ENCODE measurements at regions not wholly inside any gene's neighbourhood (a gene's known extent, or its start where the extent isn't known, plus 50 kb on each side); places are given as distances from the start of the nearest gene placed in this dataset.

GRCh38 chr6:40244699-40245098, 310.4 kb upstream of the MOCS1 start:
- Histone ChIP-seq H3K4me1 (ENCODE audit: insufficient read depth, low read length) (no peaks in the 10 kb centered on the region), H3K27ac (ENCODE audit: low read depth, low read length) (no peak overlapping the region), H4K20me1 (ENCODE audit: insufficient read depth, low read length) (no peaks in the 10 kb centered on the region), H3K4me3 (ENCODE audit: insufficient read depth, low read depth, low read length) (no peak overlapping the region), H3K9ac (ENCODE audit: low read length) (no peak overlapping the region), H3K27me3 (ENCODE audit: insufficient read depth, low read length) (no peaks in the 10 kb centered on the region), H2AFZ (ENCODE audit: low read depth, low read length) (no peak overlapping the region), H3K4me2 (ENCODE audit: low read length) (no peak overlapping the region), H3K79me2 (ENCODE audit: insufficient read depth, low read length) (no peaks in the 10 kb centered on the region), H3K36me3 (ENCODE audit: insufficient read depth, low read length) (no peaks in the 10 kb centered on the region), H3K9me3 (ENCODE audit: insufficient read depth, low read depth, low read length) (peaks cover 7% of the 10 kb centered on the region)
- Mint-ChIP-seq H3K4me1 (ENCODE audit: low read depth, unreplicated experiment) (peaks cover 6% of the 10 kb centered on the region), H3K4me3 (ENCODE audit: unreplicated experiment) (no peak overlapping the region), H3K27ac (ENCODE audit: unreplicated experiment) (peak overlapping the region; percentile 13), H3K36me3 (ENCODE audit: low read depth, unreplicated experiment) (no peaks in the 10 kb centered on the region), H3K27me3 (ENCODE audit: low read depth, unreplicated experiment) (peaks cover 21% of the 10 kb centered on the region), H3K9me3 (ENCODE audit: unreplicated experiment) (no peaks in the 10 kb centered on the region)
- FAIRE-seq: no peak
- DNase-seq (ENCODE audit: low read depth): no peak
- no peak for TF ChIP-seq EZH2 (IDR thresholded peaks at IDR 0.05; ENCODE audit: insufficient read depth, low read length)
- TF ChIP-seq CTCF (IDR thresholded peaks at IDR 0.05; ENCODE audit: insufficient read depth, low read depth, low read length): no peak

DNA sequence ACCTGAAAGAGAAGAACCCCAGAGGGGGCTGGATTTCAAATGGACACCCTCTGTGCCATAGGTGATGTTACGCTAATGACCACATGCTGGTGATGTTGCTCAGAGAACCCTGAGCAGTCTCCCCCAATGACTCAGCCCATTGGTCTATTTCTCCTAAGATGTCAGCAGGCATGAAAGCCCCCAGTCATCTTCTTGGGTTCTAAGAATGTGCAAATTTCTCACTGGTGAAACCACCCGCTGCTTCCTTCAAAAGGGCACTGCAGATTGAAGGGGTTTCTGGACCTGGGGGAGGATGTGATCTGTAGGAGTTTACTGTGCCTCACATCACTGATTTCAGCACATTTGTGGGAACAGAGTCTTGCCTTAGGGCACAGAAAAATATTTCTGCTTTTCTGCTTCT, 298.4 kb upstream of the MOCS1 start:
- no peaks in the 10 kb centered on the region for H3K9me3 ChIP-seq (ENCODE audit: insufficient read depth, low read depth, low read length)
- no peak overlapping the region for H3K4me2 ChIP-seq (ENCODE audit: low read length)
- DNase-seq (ENCODE audit: low read depth): no peak
- no peaks in the 10 kb centered on the region for H3K4me1 Mint-ChIP-seq (ENCODE audit: low read depth, unreplicated experiment)
- H3K27me3 Mint-ChIP-seq (ENCODE audit: low read depth, unreplicated experiment): peaks cover 23% of the 10 kb centered on the region
- no peak overlapping the region for H3K27ac Mint-ChIP-seq (ENCODE audit: unreplicated experiment)
- H4K20me1 ChIP-seq (ENCODE audit: insufficient read depth, low read length): no peaks in the 10 kb centered on the region
- H3K4me1 ChIP-seq (ENCODE audit: insufficient read depth, low read length): no peaks in the 10 kb centered on the region
- H3K9ac ChIP-seq (ENCODE audit: low read length): no peak overlapping the region
- H3K9me3 Mint-ChIP-seq (ENCODE audit: unreplicated experiment): peaks cover 3% of the 10 kb centered on the region
- no peak for TF ChIP-seq CTCF (IDR thresholded peaks at IDR 0.05; ENCODE audit: insufficient read depth, low read depth, low read length)
- TF ChIP-seq EZH2 (IDR thresholded peaks at IDR 0.05; ENCODE audit: insufficient read depth, low read length): no peak
- H3K36me3 Mint-ChIP-seq (ENCODE audit: low read depth, unreplicated experiment): no peaks in the 10 kb centered on the region
- H3K36me3 ChIP-seq (ENCODE audit: insufficient read depth, low read length): no peaks in the 10 kb centered on the region
- no peak for FAIRE-seq
- H3K4me3 ChIP-seq (ENCODE audit: insufficient read depth, low read depth, low read length): no peak overlapping the region
- H3K79me2 ChIP-seq (ENCODE audit: insufficient read depth, low read length): no peaks in the 10 kb centered on the region
- no peak overlapping the region for H3K4me3 Mint-ChIP-seq (ENCODE audit: unreplicated experiment)
- no peak overlapping the region for H3K27ac ChIP-seq (ENCODE audit: low read depth, low read length)
- H2AFZ ChIP-seq (ENCODE audit: low read depth, low read length): no peak overlapping the region
- H3K27me3 ChIP-seq (ENCODE audit: insufficient read depth, low read length): no peaks in the 10 kb centered on the region

- no peak overlapping the region for H3K4me3 Mint-ChIP-seq (ENCODE audit: unreplicated experiment)
- no peak overlapping the region for H2AFZ ChIP-seq (ENCODE audit: low read depth, low read length)
- no peak for FAIRE-seq
These were observed 293.5 kb upstream of the MOCS1 start for GRCh38 chr6:40227735-40228134.

More at GRCh38 chr6:40227735-40228134, 293.5 kb upstream of the MOCS1 start:
- Histone ChIP-seq H4K20me1 (ENCODE audit: insufficient read depth, low read length) (no peaks in the 10 kb centered on the region), H3K27me3 (ENCODE audit: insufficient read depth, low read length) (no peaks in the 10 kb centered on the region), H3K79me2 (ENCODE audit: insufficient read depth, low read length) (no peaks in the 10 kb centered on the region), H3K36me3 (ENCODE audit: insufficient read depth, low read length) (no peaks in the 10 kb centered on the region), H3K9me3 (ENCODE audit: insufficient read depth, low read depth, low read length) (no peaks in the 10 kb centered on the region), H3K4me2 (ENCODE audit: low read length) (no peak overlapping the region), H3K4me1 (ENCODE audit: insufficient read depth, low read length) (no peaks in the 10 kb centered on the region), H3K9ac (ENCODE audit: low read length) (no peak overlapping the region), H3K27ac (ENCODE audit: low read depth, low read length) (no peak overlapping the region), H3K4me3 (ENCODE audit: insufficient read depth, low read depth, low read length) (no peak overlapping the region)
- no peak for DNase-seq (ENCODE audit: low read depth)
- Mint-ChIP-seq H3K9me3 (ENCODE audit: unreplicated experiment) (peaks cover 4% of the 10 kb centered on the region), H3K36me3 (ENCODE audit: low read depth, unreplicated experiment) (peaks cover 2% of the 10 kb centered on the region), H3K27ac (ENCODE audit: unreplicated experiment) (no peak overlapping the region), H3K4me1 (ENCODE audit: low read depth, unreplicated experiment) (no peaks in the 10 kb centered on the region), H3K27me3 (ENCODE audit: low read depth, unreplicated experiment) (peaks cover 26% of the 10 kb centered on the region)
- TF ChIP-seq CTCF (IDR thresholded peaks at IDR 0.05; ENCODE audit: insufficient read depth, low read depth, low read length) (no peak), EZH2 (IDR thresholded peaks at IDR 0.05; ENCODE audit: insufficient read depth, low read length) (no peak)

All from astrocyte (in vitro differentiated cells and primary cell).